ENCODE measurements at regions not wholly inside any gene's neighbourhood (a gene's known extent, or its start where the extent isn't known, plus 50 kb on each side); places are given as distances from the start of the nearest gene placed in this dataset.

DNA sequence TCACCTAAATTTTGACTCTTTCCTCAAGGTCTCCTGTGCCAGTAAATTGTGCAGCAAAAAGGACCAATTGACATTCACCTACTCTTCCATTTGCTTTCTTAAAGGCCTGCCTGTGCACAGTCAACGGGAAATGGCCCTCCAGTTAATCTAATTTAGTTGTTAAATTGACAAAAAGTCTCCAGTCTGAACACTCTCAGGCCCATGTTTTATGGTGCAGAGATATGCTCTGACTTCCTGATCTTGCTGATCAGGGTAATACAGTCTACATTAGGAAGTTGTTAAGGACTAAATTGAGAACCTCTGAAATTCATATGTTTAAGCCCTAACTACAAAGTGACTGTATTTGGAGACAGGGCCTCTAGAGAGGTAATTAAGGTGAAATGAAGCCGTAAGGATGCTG lies 133.6 kb upstream of the IL15 start:
- TF ChIP-seq, protein P1, sequence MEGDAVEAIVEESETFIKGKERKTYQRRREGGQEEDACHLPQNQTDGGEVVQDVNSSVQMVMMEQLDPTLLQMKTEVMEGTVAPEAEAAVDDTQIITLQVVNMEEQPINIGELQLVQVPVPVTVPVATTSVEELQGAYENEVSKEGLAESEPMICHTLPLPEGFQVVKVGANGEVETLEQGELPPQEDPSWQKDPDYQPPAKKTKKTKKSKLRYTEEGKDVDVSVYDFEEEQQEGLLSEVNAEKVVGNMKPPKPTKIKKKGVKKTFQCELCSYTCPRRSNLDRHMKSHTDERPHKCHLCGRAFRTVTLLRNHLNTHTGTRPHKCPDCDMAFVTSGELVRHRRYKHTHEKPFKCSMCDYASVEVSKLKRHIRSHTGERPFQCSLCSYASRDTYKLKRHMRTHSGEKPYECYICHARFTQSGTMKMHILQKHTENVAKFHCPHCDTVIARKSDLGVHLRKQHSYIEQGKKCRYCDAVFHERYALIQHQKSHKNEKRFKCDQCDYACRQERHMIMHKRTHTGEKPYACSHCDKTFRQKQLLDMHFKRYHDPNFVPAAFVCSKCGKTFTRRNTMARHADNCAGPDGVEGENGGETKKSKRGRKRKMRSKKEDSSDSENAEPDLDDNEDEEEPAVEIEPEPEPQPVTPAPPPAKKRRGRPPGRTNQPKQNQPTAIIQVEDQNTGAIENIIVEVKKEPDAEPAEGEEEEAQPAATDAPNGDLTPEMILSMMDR (IDR thresholded peaks at IDR 0.05): no peak
- no peak for TF ChIP-seq EP300 (IDR thresholded peaks at IDR 0.05)

Measured in tibial nerve (tissue), 4 donors.